SK-N-SH treated with all-trans-retinoic acid at 6 μM for 48 hours (cell line): ENCODE measurements at regions not wholly inside any gene's neighbourhood (a gene's known extent, or its start where the extent isn't known, plus 50 kb on each side); places are given as distances from the start of the nearest gene placed in this dataset.

Experiments
- ATAC-seq: fragments of 200-7000 bp; cut with Tn5 transposase; 3 replicates; pipeline ENCODE4 v1.9.1; 2020; ENCODE audit warnings: mild to moderate bottlenecking, moderate library complexity
- ARNTL ChIP-seq: fragments of 450-650 bp; formaldehyde crosslinking; IDR thresholded peaks from 2 replicates; pipeline ENCODE4 v1.5.0; 2020; ENCODE audit warnings: low read depth, mild to moderate bottlenecking, moderate library complexity, borderline replicate concordance
- CSDC2 ChIP-seq: fragments of 250-450 bp; sonication (Bioruptor Pico); IDR thresholded peaks from 2 replicates; pipeline ENCODE4 v1.5.0; 2020; ENCODE audit warnings: mild to moderate bottlenecking, moderate library complexity
- ESRRG ChIP-seq: fragments of 250-450 bp; sonication (Bioruptor Pico); IDR thresholded peaks from 2 replicates; pipeline ENCODE4 v1.6.1; 2021; ENCODE audit warnings: mild to moderate bottlenecking
- GLIS3 ChIP-seq: fragments of 250-450 bp; sonication (Bioruptor Pico); IDR thresholded peaks from 2 replicates; pipeline ENCODE4 v1.5.0; 2020; ENCODE audit warnings: mild to moderate bottlenecking, moderate library complexity
- OSR1 ChIP-seq: fragments of 250-450 bp; sonication (Bioruptor Pico); IDR thresholded peaks from 2 replicates; pipeline ENCODE4 v1.8.0; 2022; ENCODE audit warnings: moderate library complexity, mild to moderate bottlenecking, inconsistent platforms
- RARB ChIP-seq: fragments of 250-450 bp; sonication (Bioruptor Pico); IDR thresholded peaks from 2 replicates; pipeline ENCODE4 v1.8.0; 2021; ENCODE audit warnings: mild to moderate bottlenecking, moderate library complexity
- TCF4 ChIP-seq: fragments of 250-450 bp; sonication (Bioruptor Pico); IDR thresholded peaks from 2 replicates; pipeline ENCODE4 v1.8.0; 2021; ENCODE audit warnings: mild to moderate bottlenecking, moderate library complexity, borderline replicate concordance
- TOX ChIP-seq: fragments of 250-450 bp; sonication (Bioruptor Pico); IDR thresholded peaks from 2 replicates; pipeline ENCODE4 v1.8.0; 2021; ENCODE audit warnings: mild to moderate bottlenecking, moderate library complexity, borderline replicate concordance
- ZC3H10 ChIP-seq: fragments of 250-450 bp; sonication (Bioruptor Pico); IDR thresholded peaks from 2 replicates; pipeline ENCODE4 v1.5.1; 2021; ENCODE audit warnings: mild to moderate bottlenecking, moderate library complexity
- ZFP3 ChIP-seq: fragments of 250-450 bp; sonication (Bioruptor Pico); IDR thresholded peaks from 2 replicates; pipeline ENCODE4 v1.5.0; 2020; ENCODE audit warnings: mild to moderate bottlenecking, moderate library complexity
- ZNF565 ChIP-seq: fragments of 450-650 bp; formaldehyde crosslinking; conservative IDR thresholded peaks from 2 replicates; pipeline ENCODE4 v1.5.0; 2020; ENCODE audit warnings: low read depth, mild to moderate bottlenecking, moderate library complexity
- ZNF8 ChIP-seq: fragments of 450-650 bp; formaldehyde crosslinking; IDR thresholded peaks from 2 replicates; pipeline ENCODE4 v1.5.0; 2020; ENCODE audit warnings: mild to moderate bottlenecking, moderate library complexity
- TF ChIP-seq, protein P1 (sequence below): fragments of 250-450 bp; sonication (Bioruptor Pico); IDR thresholded peaks from 2 replicates; pipeline ENCODE4 v1.5.1; 2021; ENCODE audit warnings: mild to moderate bottlenecking, moderate library complexity
- TF ChIP-seq, protein P2 (sequence below): fragments of 250-450 bp; sonication (Bioruptor Pico); IDR thresholded peaks from 2 replicates; pipeline ENCODE4 v1.5.0; 2020; ENCODE audit warnings: mild to moderate bottlenecking, moderate library complexity
- TF ChIP-seq, protein P3 (sequence below): fragments of 250-450 bp; sonication (Bioruptor Pico); IDR thresholded peaks from 2 replicates; pipeline ENCODE4 v1.5.1; 2020; ENCODE audit warnings: low read depth, mild to moderate bottlenecking, moderate library complexity
- TF ChIP-seq, protein P4 (sequence below): fragments of 250-450 bp; sonication (Bioruptor Pico); IDR thresholded peaks from 2 replicates; pipeline ENCODE4 v1.8.0; 2020; ENCODE audit warnings: mild to moderate bottlenecking, moderate library complexity, borderline replicate concordance
- TF ChIP-seq, protein P5 (sequence below): fragments of 250-450 bp; sonication (Bioruptor Pico); IDR thresholded peaks from 2 replicates; pipeline ENCODE4 v1.8.0; 2021; ENCODE audit warnings: low read depth, mild to moderate bottlenecking, moderate library complexity, borderline replicate concordance

DNA sequence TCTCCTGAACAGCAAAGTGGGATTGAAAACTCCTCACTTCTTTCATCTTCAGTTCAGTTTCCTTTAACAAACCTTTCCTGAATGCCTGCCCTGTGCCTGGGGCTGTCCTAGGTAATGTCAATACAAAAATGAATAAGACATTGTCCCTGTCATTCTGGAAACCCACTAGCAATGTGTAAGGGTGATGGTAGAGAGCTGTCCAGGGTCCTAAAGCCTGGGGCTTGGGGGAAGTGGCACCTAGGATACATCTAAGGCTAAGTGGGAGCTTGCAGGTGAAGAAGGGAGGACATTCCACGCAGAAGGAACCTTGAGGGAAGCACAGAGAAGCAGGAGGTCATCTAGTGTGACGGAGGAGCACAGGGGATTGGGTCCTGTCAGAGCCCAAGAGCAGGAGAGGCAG, 212.7 kb upstream of the PPP2R3A start:
- ATAC-seq = no peak
- TF ChIP-seq GLIS3 (CRISPR knock-in tag) = no peak
- TF ChIP-seq, protein P1, sequence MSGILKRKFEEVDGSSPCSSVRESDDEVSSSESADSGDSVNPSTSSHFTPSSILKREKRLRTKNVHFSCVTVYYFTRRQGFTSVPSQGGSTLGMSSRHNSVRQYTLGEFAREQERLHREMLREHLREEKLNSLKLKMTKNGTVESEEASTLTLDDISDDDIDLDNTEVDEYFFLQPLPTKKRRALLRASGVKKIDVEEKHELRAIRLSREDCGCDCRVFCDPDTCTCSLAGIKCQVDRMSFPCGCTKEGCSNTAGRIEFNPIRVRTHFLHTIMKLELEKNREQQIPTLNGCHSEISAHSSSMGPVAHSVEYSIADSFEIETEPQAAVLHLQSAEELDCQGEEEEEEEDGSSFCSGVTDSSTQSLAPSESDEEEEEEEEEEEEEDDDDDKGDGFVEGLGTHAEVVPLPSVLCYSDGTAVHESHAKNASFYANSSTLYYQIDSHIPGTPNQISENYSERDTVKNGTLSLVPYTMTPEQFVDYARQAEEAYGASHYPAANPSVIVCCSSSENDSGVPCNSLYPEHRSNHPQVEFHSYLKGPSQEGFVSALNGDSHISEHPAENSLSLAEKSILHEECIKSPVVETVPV (CRISPR knock-in tag) = no peak
- TF ChIP-seq, protein P2, sequence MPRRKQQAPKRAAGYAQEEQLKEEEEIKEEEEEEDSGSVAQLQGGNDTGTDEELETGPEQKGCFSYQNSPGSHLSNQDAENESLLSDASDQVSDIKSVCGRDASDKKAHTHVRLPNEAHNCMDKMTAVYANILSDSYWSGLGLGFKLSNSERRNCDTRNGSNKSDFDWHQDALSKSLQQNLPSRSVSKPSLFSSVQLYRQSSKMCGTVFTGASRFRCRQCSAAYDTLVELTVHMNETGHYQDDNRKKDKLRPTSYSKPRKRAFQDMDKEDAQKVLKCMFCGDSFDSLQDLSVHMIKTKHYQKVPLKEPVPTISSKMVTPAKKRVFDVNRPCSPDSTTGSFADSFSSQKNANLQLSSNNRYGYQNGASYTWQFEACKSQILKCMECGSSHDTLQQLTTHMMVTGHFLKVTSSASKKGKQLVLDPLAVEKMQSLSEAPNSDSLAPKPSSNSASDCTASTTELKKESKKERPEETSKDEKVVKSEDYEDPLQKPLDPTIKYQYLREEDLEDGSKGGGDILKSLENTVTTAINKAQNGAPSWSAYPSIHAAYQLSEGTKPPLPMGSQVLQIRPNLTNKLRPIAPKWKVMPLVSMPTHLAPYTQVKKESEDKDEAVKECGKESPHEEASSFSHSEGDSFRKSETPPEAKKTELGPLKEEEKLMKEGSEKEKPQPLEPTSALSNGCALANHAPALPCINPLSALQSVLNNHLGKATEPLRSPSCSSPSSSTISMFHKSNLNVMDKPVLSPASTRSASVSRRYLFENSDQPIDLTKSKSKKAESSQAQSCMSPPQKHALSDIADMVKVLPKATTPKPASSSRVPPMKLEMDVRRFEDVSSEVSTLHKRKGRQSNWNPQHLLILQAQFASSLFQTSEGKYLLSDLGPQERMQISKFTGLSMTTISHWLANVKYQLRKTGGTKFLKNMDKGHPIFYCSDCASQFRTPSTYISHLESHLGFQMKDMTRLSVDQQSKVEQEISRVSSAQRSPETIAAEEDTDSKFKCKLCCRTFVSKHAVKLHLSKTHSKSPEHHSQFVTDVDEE (CRISPR knock-in tag) = no peak
- TF ChIP-seq, protein P3, sequence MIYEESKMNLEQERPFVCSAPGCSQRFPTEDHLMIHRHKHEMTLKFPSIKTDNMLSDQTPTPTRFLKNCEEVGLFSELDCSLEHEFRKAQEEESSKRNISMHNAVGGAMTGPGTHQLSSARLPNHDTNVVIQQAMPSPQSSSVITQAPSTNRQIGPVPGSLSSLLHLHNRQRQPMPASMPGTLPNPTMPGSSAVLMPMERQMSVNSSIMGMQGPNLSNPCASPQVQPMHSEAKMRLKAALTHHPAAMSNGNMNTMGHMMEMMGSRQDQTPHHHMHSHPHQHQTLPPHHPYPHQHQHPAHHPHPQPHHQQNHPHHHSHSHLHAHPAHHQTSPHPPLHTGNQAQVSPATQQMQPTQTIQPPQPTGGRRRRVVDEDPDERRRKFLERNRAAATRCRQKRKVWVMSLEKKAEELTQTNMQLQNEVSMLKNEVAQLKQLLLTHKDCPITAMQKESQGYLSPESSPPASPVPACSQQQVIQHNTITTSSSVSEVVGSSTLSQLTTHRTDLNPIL = no peak
- TF ChIP-seq ZNF8 = no peak
- no peak for TF ChIP-seq TOX (CRISPR knock-in tag)
- TF ChIP-seq, protein P4, sequence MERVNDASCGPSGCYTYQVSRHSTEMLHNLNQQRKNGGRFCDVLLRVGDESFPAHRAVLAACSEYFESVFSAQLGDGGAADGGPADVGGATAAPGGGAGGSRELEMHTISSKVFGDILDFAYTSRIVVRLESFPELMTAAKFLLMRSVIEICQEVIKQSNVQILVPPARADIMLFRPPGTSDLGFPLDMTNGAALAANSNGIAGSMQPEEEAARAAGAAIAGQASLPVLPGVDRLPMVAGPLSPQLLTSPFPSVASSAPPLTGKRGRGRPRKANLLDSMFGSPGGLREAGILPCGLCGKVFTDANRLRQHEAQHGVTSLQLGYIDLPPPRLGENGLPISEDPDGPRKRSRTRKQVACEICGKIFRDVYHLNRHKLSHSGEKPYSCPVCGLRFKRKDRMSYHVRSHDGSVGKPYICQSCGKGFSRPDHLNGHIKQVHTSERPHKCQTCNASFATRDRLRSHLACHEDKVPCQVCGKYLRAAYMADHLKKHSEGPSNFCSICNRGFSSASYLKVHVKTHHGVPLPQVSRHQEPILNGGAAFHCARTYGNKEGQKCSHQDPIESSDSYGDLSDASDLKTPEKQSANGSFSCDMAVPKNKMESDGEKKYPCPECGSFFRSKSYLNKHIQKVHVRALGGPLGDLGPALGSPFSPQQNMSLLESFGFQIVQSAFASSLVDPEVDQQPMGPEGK (CRISPR knock-in tag) = no peak
- no peak for TF ChIP-seq TCF4 (CRISPR knock-in tag)
- no peak for TF ChIP-seq ZNF565
- TF ChIP-seq, protein P5, sequence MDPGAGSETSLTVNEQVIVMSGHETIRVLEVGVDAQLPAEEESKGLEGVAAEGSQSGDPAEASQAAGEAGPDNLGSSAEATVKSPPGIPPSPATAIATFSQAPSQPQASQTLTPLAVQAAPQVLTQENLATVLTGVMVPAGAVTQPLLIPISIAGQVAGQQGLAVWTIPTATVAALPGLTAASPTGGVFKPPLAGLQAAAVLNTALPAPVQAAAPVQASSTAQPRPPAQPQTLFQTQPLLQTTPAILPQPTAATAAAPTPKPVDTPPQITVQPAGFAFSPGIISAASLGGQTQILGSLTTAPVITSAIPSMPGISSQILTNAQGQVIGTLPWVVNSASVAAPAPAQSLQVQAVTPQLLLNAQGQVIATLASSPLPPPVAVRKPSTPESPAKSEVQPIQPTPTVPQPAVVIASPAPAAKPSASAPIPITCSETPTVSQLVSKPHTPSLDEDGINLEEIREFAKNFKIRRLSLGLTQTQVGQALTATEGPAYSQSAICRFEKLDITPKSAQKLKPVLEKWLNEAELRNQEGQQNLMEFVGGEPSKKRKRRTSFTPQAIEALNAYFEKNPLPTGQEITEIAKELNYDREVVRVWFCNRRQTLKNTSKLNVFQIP = no peak
- TF ChIP-seq CSDC2 (CRISPR knock-in tag) = no peak
- TF ChIP-seq ZFP3 (CRISPR knock-in tag) = no peak
- no peak for TF ChIP-seq ESRRG
- TF ChIP-seq ZC3H10 = no peak
- TF ChIP-seq, all 23 proteins: peak for 0

DNA sequence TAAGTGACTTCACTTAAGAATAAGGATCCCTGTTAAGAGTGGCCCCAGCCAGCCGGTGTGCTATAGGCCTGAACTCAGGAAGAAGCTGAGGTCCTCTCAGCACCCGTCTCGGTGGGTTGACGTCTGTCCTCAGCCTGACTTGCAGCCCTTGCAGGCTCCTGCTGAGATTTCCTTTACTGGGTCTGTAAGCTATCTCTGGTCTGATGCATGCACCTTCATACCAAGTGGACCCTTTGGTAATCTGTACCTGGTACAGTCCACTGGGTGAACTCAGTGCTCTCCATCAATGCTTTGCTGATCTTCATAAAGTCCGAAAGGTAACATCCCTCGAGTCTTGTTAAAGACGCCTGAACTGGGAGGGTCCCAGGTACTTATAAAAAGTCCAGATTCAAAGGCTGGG, 212.0 kb upstream of the PPP2R3A start:
- no peak for ATAC-seq
- no peak for TF ChIP-seq ZNF8
- TF ChIP-seq, protein P4 (CRISPR knock-in tag) = no peak
- no peak for TF ChIP-seq ARNTL (CRISPR knock-in tag)

DNA sequence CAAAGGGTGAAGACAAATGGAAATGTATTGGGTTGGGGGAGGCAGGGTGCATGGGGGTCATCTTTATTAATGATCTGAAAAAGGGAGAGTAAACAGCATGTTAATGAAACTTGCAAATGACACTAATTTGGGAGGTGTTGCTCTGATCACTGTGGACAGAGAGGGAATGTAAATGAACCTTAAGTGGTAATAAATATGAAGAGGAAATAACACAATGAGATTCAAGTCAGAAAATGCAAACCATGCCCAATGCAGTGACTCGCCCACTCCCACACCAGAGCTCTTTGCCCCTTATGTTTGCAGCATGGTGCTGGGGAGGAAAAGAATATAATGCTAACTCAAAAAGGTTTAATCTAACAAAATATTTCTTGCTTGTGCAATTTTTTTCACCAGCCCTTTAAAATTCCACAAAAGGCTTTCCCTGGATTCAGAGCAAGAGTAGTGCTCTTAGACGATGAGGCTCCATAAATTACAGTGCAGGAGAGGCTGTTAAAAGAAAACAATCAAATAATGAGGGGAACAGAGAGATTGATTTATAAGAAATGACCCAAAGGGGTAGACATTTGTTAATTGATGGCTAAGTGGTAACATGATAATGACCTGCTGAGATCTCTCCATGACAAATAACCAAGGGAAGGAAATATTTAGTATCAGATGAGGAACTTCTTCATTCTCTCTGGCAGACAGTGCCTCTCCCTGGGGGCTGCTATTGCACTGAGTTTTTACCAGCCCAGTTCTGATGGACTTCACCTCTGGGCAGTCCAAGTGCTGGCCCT, 210.0 kb upstream of the PPP2R3A start:
- TF ChIP-seq RARB (CRISPR knock-in tag) = no peak
- TF ChIP-seq OSR1 (CRISPR knock-in tag) = no peak
- TF ChIP-seq, protein P1 (CRISPR knock-in tag) = no peak
- TF ChIP-seq TCF4 (CRISPR knock-in tag) = no peak
- TF ChIP-seq, protein P2 (CRISPR knock-in tag) = no peak
- TF ChIP-seq, all 23 proteins: peak for 0
- no peak for ATAC-seq
